Liver (tissue), 8 donors: ENCODE measurements at regions not wholly inside any gene's neighbourhood (a gene's known extent, or its start where the extent isn't known, plus 50 kb on each side); places are given as distances from the start of the nearest gene placed in this dataset.

Source experiments
- DNase-seq: peaks from one replicate; pipeline ENCODE4 v3.0.0-alpha.2; 2017; ENCODE audit warnings: low spot score
- H3K27ac ChIP-seq, 2 donors: one replicate each; pipeline ENCODE4 v1.7.0; 2013; ENCODE audit warnings: inconsistent platforms in 2 of 2, low read length in 2 of 2, control low read depth in 1 of 2, low read depth in 1 of 2, mild to moderate bottlenecking in 1 of 2
- H3K27me3 ChIP-seq, 4 donors: one replicate each; pipeline versions ENCODE4 v1.6.1 to v1.7.0; 2013; ENCODE audit warnings: low read length in 3 of 4, inconsistent platforms in 1 of 4, mild to moderate bottlenecking in 1 of 4, moderate library complexity in 1 of 4; ENCODE audit not compliant: control insufficient read depth in 4 of 4, insufficient read depth in 4 of 4
- H3K36me3 ChIP-seq, 4 donors: one replicate each; pipeline versions ENCODE4 v1.6.1 to v1.7.0; 2013; ENCODE audit warnings: low read length in 3 of 4, mild to moderate bottlenecking in 3 of 4, low read depth in 1 of 4, moderate library complexity in 1 of 4; ENCODE audit not compliant: control insufficient read depth in 4 of 4, insufficient read depth in 3 of 4
- H3K4me1 ChIP-seq, 4 donors: one replicate each; pipeline versions ENCODE4 v1.6.1 to v1.7.0; 2013; ENCODE audit warnings: low read length in 3 of 4, mild to moderate bottlenecking in 3 of 4, moderate library complexity in 1 of 4; ENCODE audit not compliant: control insufficient read depth in 4 of 4, insufficient read depth in 4 of 4
- H3K4me3 ChIP-seq, 3 donors: one replicate each; pipeline versions ENCODE4 v1.6.1 to v1.7.0; 2013; ENCODE audit warnings: low read length in 3 of 3, control low read depth in 1 of 3, low read depth in 1 of 3, mild to moderate bottlenecking in 1 of 3
- H3K9ac ChIP-seq, 2 donors: one replicate each; pipeline ENCODE4 v1.7.0; 2013; ENCODE audit warnings: low read length in 2 of 2, mild to moderate bottlenecking in 2 of 2, moderate library complexity in 2 of 2, control low read depth in 1 of 2, low read depth in 1 of 2
- H3K9me3 ChIP-seq, 4 donors: one replicate each; pipeline versions ENCODE4 v1.6.1 to v1.7.0; 2013; ENCODE audit warnings: low read length in 3 of 4; ENCODE audit not compliant: control insufficient read depth in 4 of 4
- ATF3 ChIP-seq: IDR thresholded peaks from 2 replicates; pipeline ENCODE4 v1.6.1; 2016; ENCODE audit warnings: antibody characterized with exemption
- CTCF ChIP-seq: fragments of 150-350 bp; IDR thresholded peaks from 2 replicates; pipeline ENCODE4 v1.5.1; 2017; ENCODE audit warnings: improper control_type of control experiment, low read depth, low read length; ENCODE audit not compliant: missing input control
- EGR1 ChIP-seq, 2 donors: IDR thresholded peaks; 2 replicates each; pipeline ENCODE4 v1.6.1; 2016 to 2018; ENCODE audit warnings: antibody characterized with exemption in 2 of 2, low read depth in 2 of 2
- FOXA1 ChIP-seq: IDR thresholded peaks from 2 replicates; pipeline ENCODE4 v1.6.1; 2016; ENCODE audit warnings: antibody characterized with exemption
- GABPA ChIP-seq, 2 donors: IDR thresholded peaks in 1 of 2; conservative IDR thresholded peaks in 1 of 2; 2 replicates each; pipeline ENCODE4 v1.6.1; 2016; ENCODE audit warnings: antibody characterized with exemption in 2 of 2, mild to moderate bottlenecking in 1 of 2, moderate library complexity in 1 of 2
- HNF4A ChIP-seq, 2 donors: conservative IDR thresholded peaks; 2 replicates each; pipeline ENCODE4 v1.6.1; 2016; ENCODE audit warnings: antibody characterized with exemption in 2 of 2, mild to moderate bottlenecking in 2 of 2
- HNF4G ChIP-seq: IDR thresholded peaks from 2 replicates; pipeline ENCODE4 v1.6.1; 2016; ENCODE audit warnings: antibody characterized with exemption
- MAX ChIP-seq: IDR thresholded peaks from 2 replicates; pipeline ENCODE4 v1.6.1; 2016; ENCODE audit warnings: antibody characterized with exemption
- RAD21 ChIP-seq, 2 donors: IDR thresholded peaks; 2 replicates each; pipeline ENCODE4 v1.6.1; 2016; ENCODE audit warnings: antibody characterized with exemption in 2 of 2, mild to moderate bottlenecking in 2 of 2
- TAF1 ChIP-seq: conservative IDR thresholded peaks from 2 replicates; pipeline ENCODE4 v1.6.1; 2016; ENCODE audit warnings: antibody characterized with exemption, mild to moderate bottlenecking
- YY1 ChIP-seq: IDR thresholded peaks from 2 replicates; pipeline ENCODE4 v1.6.1; 2016; ENCODE audit warnings: antibody characterized with exemption, mild to moderate bottlenecking
- WGBS: extraction: QIAGEN DNeasy Blood & Tissue Kit; methylation state at CpG from one replicate; pipeline ENCODE4 v1.1.7; 2013; 5-methylcytosine and 5-hydroxymethylcytosine counted together
- donor health status: healthy.
- donor health status: healthy.
- donor health status: healthy.
- donor health status: healthy.
- donor health status: healthy.

GRCh38 chr10:65570143-65571010, 1355.5 kb upstream of the LRRTM3 start:
- peak overlapping the region in 1 of 2 donors; percentile 57 for H3K27ac ChIP-seq

GRCh38 chr10:65571011-65571570, 1354.7 kb upstream of the LRRTM3 start:
- Histone ChIP-seq H3K27me3 (no peaks in the 10 kb centered on the region), H3K9me3 (no peaks in the 10 kb centered on the region), H3K9ac (no peak overlapping the region), H3K4me1 (peaks cover 0 to 4% (median 3%) of the 10 kb centered on the region in 4 donors), H3K4me3 (peak overlapping the region; percentile 64 to 84 (median 79)), H3K27ac (no peak overlapping the region), H3K36me3 (peaks cover 0 to 3% (median 0%) of the 10 kb centered on the region in 4 donors)
- no peak for TF ChIP-seq FOXA1
- TF ChIP-seq TAF1 = no peak
- no peak for TF ChIP-seq EGR1 (IDR thresholded peaks at IDR 0.05; ENCODE audit: low read depth in 2 of 2)
- peak in 1 of 2 donors; percentile 8 for TF ChIP-seq HNF4A (conservative IDR thresholded peaks at IDR 0.05)
- TF ChIP-seq RAD21 (IDR thresholded peaks at IDR 0.05) = no peak
- TF ChIP-seq HNF4G = no peak
- TF ChIP-seq MAX = no peak
- TF ChIP-seq ATF3 = no peak
- no peak for DNase-seq
- WGBS = 3% methylated on average over 5 of the region's 5 CpGs

More at GRCh38 chr10:65570143-65571010, 1355.5 kb upstream of the LRRTM3 start:
- peaks cover 0 to 4% (median 3%) of the 10 kb centered on the region in 4 donors for H3K4me1 ChIP-seq
- H3K9me3 ChIP-seq = no peaks in the 10 kb centered on the region
- no peaks in the 10 kb centered on the region for H3K27me3 ChIP-seq
- peaks cover 0 to 3% (median 0%) of the 10 kb centered on the region in 4 donors for H3K36me3 ChIP-seq
- DNase-seq = peak; percentile 53
- peak overlapping the region in 1 of 2 donors; percentile 69 for H3K9ac ChIP-seq
- TF ChIP-seq EGR1 (IDR thresholded peaks at IDR 0.05; ENCODE audit: low read depth in 2 of 2) (no peak), GABPA (IDR thresholded peaks at IDR 0.05 in 1 of 2, conservative IDR thresholded peaks at IDR 0.05 in 1 of 2) (peak in 1 of 2 donors; percentile 74), CTCF (peak; percentile 8), TAF1 (peak; percentile 26), HNF4A (conservative IDR thresholded peaks at IDR 0.05) (peak; percentile 35 to 45), RAD21 (IDR thresholded peaks at IDR 0.05) (peak; percentile 22 to 39), YY1 (no peak)
- WGBS = 4% methylated on average over 20 of the region's 20 CpGs
- peak overlapping the region; percentile 64 to 84 (median 79) for H3K4me3 ChIP-seq

- Histone ChIP-seq H3K36me3 (peaks cover 0 to 8% (median 3%) of the 10 kb centered on the region in 4 donors), H3K27me3 (no peaks in the 10 kb centered on the region), H3K4me1 (no peaks in the 10 kb centered on the region), H3K4me3 (peak overlapping the region in 1 of 3 donors; percentile 21), H3K27ac (no peak overlapping the region), H3K9ac (no peak overlapping the region), H3K9me3 (peaks cover 6 to 17% (median 8%) of the 10 kb centered on the region in 4 donors)
- 91% methylated on average over 5 of the region's 5 CpGs for WGBS
- no peak for DNase-seq
- no peak for TF ChIP-seq GABPA (IDR thresholded peaks at IDR 0.05 in 1 of 2, conservative IDR thresholded peaks at IDR 0.05 in 1 of 2)
Observed at GRCh38 chr10:65581426-65582026, 1344.3 kb upstream of the LRRTM3 start.
